Vagina (tissue), 2 donors: ENCODE measurements at regions not wholly inside any gene's neighbourhood (a gene's known extent, or its start where the extent isn't known, plus 50 kb on each side); places are given as distances from the start of the nearest gene placed in this dataset.

ENCODE experiments used
- CTCF ChIP-seq, 3 experiments: fragments of 450-650 bp in 2 of 3; fragments of 200-600 bp in 1 of 3; sonication (generic) in 1 of 3; IDR thresholded peaks; one replicate each; pipeline ENCODE4 v1.5.1; 2017 to 2019; ENCODE audit warnings: antibody characterized with exemption in 3 of 3, mild to moderate bottlenecking in 2 of 3, moderate library complexity in 2 of 3
- POLR2A ChIP-seq, 2 donors: fragments of 450-650 bp; IDR thresholded peaks; one replicate each; pipeline ENCODE4 v1.6.1; 2017; ENCODE audit warnings: antibody characterized with exemption in 2 of 2, mild to moderate bottlenecking in 2 of 2, moderate library complexity in 2 of 2
- POLR2AphosphoS5 ChIP-seq, 2 donors: sonication (generic); formaldehyde crosslinking; IDR thresholded peaks; one replicate each; pipeline ENCODE4 v1.9.0; 2017; ENCODE audit warnings: antibody characterized with exemption in 2 of 2, mild to moderate bottlenecking in 2 of 2, low read depth in 1 of 2; ENCODE audit not compliant: insufficient read depth in 1 of 2

- TF ChIP-seq CTCF (IDR thresholded peaks at IDR 0.05) (no peak), POLR2A (IDR thresholded peaks at IDR 0.05) (no peak), POLR2AphosphoS5 (IDR thresholded peaks at IDR 0.05; ENCODE audit: insufficient read depth in 1 of 2, low read depth in 1 of 2) (no peak)
Measured at GRCh38 chr19:30667227-30667626, 295.0 kb downstream of the ZNF536 start.
